GM21723 (cell line): ENCODE measurements at regions not wholly inside any gene's neighbourhood (a gene's known extent, or its start where the extent isn't known, plus 50 kb on each side); places are given as distances from the start of the nearest gene placed in this dataset.

Experiments
- ATAC-seq: cut with Tn5 transposase; IDR thresholded peaks from one replicate; pipeline ENCODE4 v1.9.1; 2021; ENCODE audit warnings: mild to moderate bottlenecking, moderate library complexity; ENCODE audit not compliant: unreplicated experiment

DNA sequence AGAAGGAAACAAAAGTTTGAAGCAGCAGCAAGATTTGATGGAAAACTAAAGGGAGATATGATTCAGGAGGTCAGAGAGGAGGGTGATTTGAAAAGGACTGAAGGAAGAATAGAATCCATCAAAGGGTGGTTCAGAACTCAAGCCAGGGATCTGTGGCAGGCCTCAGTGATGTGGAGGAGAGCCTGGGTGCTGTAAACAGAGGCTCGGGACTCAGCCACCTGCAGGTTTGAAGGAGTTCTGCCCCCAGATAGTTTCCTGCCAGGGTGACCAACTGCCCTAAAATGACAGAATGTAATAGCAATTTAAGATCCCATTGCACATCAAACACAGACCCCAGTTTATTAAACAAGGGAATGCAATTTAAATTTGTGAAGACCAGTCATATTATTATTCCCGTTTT, 204.0 kb upstream of the FAT1 start:
- ATAC-seq: no peak

DNA sequence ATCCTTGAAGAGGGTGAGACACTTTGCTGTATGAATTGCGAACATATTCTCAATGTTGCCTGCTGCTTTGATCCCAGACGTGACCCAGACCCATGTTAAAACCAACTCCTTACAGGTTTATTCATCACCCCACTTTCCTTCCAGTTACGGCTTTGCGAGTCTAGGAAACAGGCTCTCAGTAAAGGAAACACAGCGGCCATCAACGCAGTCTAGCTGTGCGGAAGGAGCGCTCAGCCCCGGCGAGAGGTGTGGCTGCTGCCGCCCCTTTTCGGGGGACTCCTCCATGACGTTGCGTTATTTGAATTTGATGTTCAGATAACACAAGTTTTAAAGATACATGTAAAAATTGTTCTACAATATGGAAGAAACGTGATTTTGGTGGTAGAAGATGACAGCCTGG, 206.4 kb upstream of the FAT1 start:
- ATAC-seq: no peak

DNA sequence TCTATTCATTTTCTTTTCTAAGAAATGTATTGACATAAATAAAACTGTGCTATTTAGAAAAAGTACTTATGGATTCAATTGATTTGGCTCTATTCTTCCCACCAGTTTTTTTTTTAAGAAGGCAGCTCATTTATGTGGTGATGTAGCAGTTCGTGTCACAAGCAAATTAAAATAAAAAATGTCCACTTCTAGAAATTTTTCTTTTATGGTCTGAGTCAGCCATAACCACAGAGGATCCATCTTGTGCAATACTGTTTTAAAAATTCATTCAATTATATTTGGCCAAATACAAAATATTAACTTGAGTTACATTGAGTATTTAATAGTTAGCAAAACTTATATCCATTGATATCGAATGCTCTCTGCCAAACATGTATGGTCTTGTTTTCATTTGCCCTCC, 207.9 kb upstream of the FAT1 start:
- no peak for ATAC-seq

DNA sequence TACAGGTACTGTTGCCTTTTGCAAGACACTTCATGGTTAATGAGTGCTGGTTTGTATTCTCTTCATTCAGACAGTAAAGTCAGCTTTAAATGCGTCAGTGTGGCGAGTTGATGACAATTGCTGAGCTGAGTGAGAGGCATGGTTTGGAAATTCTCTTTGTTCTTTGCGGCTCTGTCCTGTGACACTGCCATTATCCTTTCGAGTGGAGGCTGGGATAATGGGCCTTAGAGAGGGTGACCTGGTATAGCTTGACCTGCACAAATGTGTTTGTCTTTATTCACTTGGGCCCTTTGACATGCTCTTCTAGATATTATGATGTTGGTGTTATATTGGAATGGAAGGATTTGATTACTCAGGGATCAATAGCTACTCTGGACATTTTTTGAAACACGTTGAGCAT, 208.5 kb upstream of the FAT1 start:
- ATAC-seq: no peak

DNA sequence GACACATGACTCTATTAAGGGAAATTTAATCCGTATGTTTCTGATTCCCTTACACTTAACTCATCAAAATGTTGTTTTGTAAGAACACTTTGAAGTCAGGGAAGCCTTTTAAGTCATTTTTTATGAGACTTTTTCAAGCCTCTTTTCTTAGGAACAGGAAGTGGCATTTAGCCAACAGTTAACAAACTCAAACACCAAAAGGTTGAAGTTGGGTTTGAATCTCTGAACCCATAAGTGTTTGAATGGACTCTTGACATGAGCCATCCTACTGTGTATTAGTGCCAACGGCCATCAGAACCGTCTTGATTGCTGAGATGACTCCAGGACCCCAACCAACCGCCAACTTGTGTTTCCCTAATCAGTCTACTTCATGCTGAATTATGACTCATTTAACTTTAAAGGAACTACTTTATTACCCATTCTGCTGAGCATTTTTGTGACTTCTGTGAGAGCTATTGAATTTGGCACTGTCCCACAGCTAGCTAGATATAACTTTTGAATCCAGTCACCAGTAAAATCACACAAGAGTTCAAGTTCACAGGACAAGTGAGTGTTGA, 209.1 kb upstream of the FAT1 start:
- no peak for ATAC-seq

DNA sequence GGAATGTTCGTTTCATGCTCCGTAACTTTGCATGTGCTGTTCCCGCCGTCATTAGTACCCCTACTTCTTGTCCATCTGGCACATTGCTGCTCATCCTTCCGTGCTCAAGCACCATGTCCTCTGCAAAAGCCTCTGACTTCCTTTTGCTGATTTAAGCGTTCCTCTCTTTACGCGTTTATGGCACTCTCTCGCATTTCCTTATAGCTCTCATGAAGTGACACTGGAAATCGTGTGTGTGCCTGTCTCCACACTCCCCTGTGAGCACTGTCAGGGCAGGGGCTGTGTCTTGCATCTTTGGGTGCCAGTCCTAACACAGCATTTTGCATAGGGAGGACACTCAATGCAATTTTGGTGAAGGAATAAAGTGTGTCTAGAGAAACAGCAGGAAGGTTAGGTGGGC, 210.6 kb upstream of the FAT1 start:
- ATAC-seq: no peak

DNA sequence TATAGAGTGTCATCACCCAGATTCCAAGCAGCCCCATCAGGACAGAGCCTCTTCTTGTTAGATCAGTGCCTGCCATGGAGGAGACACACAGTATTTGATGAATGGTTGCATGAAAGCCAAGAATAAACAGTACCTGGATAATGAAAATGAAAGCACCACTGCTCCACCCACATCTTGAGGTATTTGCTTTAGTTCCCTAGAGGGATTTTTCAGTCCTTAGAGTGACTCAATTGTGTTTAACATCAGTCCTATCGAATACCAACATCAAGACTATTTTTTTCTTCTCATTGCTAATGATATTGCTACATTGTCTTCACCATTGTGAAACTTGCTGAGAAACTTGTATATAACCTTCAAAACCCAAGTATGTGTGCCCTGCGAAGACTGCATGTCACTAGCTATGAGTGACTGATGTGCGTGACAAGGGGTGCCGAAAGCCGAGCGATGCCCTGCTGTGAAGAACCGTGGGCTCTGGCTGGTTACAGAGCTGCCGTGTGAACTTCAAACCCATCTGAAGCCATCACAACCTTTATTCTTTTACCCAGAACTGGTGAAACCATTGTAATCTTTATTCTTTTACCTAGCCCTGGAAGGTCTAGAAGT, 211.3 kb upstream of the FAT1 start:
- ATAC-seq: no peak

DNA sequence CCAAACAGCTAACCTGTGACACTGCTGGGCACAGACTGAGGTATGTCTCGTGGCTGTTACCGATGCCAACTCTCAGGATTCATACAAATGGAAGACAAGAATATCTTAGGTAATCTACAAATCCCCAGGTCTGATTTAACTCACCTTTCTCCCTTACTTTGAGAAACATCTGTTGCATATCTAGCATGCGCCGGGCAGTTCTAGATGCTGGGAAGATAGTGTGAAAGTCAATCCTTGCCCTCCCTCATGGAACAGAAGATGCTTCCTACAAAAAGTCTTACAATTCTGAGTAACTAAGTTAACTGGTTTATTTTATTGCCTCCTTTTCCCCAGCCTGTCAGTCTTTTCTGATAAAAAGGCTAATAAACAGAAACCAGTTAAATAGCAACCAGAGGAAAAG, 212.2 kb upstream of the FAT1 start:
- no peak for ATAC-seq

DNA sequence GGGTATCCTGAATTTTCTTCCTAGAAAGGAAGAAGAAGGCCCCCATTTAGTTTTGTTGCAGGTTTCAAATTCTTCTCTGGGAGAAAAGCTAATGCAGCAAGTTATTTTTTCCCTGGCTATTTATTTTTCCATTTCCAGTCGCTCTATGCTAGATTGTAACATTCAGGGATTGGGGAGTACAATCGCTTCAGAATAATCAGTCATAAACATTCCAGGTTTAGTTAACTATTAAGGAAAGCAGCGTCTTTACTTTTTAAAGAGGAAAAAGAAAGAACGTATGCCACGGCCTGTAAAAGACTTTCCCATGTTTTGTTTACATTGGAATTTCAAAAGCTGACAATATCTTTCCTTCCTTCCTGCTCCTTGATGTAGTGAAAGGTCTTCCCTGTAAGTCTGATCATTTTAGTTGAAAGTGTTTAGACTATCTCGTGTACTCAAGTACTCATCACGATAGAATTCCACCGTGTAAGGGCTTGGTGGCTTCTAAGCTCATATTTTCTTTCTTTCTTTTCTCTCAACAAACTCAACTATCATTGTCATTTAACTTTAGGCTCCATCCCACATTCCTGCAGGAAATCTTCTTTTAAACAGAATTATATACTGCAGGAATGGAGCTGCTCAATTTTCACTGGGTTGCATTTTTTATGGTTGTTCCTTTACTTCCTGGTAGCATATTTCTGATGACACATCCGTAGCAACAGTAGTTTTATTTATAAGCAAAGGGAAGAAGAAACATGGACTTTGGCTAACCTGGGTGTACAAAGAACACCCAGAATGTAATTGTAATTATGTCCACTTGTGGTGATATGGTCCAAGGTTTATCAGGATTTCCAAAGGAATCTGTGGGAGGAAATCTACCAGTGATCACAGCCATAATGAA, 213.1 kb upstream of the FAT1 start:
- no peak for ATAC-seq

DNA sequence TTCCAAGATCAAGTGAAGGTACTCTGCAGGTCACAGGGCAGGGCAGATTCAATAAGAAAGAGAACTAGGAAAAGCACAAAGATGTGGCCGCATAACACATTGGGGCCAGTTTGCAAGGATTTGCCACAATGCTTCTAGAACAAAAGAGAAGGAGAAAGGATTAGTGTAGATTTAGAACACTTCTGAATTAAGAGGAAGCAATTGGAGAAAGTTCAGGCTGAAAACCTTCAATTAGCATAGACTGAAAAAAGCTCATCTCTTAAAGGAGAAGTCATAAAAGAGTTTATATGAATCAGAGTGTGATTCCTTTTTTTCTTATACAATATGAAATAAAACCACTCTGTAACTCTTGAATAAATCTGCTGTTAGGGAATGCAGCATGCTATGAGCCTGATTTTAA, 215.6 kb upstream of the FAT1 start:
- no peak for ATAC-seq

DNA sequence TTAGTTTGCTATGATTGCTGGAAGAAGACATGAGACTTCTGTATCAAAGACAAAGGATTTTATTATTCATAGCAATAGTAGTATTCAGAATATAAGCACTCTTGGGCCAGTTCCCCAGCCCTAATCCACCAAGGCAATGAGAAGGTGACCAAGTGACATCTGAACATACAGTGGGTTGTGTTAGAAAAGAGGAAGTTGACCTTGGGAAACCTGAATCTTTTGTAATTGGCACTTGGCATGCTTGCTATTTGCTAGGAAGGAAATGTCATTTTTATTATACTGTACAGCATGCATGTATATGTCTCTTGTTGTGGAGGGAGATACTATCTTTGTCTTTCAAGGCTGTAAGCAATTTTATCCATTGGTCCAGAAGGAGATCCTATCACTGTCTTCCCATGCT, 216.1 kb upstream of the FAT1 start:
- ATAC-seq: no peak

DNA sequence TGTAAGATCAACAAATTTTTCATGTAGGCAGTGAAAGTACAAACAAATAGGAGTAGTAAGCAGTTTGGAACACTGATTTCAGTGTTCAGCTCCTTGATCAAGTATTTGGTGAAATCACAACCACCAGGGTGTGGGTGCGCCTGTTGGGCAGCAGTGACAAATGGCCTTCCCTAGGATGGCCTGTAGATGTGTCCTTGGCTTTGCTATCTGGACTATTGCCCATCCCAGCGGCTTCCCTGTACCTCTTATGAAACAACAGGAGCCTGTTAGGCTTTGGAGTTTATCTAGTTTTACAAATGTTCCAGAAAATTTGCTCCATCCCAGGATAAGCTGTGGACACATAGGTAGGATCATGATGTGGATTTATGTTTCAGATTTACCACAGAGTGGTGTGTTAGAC, 216.8 kb upstream of the FAT1 start:
- no peak for ATAC-seq

DNA sequence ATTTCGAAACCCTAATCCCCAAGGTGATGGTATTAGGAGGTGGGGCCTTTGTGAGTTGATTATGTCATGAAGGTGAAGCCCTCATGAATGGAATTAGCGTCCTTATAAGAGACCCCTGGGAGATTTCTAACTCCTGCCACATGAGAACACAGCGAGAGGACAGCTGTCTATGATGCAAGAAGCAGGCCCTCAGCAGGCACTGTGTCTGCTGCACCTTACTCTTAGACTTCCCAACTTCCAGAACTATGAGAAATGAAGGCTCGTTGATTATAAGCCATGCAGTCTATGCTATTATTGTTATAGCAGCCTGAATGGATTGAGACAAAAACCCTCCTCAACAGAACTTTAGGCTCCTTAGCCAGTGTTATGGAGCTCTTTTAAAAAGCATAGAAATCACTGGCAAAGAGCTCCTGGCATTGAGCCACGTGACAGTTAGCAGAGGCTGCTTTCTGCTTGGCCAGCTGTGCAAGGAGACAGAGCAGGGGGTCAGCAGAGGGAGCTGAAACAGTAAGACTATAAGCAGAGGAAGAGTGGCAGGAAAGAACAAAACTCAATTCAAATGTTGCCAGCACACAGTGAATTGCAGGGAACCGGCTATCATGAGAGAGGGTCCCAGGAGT, 219.2 kb upstream of the FAT1 start:
- no peak for ATAC-seq

DNA sequence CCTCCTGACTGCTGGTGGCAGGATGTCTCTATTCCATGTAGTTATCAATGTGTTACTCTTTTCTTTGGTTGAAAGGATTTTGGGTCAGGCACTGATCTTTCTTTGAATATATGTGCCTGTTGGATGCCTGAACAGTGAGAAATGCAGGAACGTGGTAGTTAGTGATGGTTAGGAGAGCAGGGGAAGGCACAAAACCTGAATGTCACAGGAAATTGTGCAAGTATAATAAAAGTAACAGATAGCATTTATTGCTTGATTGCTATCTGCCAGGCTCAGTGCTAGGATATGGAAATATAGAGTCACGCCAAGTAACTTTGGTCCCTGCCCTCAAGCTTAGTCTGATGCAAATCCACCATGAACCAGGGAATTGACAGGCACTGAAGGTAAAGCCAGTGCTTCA, 219.8 kb upstream of the FAT1 start:
- ATAC-seq: no peak

DNA sequence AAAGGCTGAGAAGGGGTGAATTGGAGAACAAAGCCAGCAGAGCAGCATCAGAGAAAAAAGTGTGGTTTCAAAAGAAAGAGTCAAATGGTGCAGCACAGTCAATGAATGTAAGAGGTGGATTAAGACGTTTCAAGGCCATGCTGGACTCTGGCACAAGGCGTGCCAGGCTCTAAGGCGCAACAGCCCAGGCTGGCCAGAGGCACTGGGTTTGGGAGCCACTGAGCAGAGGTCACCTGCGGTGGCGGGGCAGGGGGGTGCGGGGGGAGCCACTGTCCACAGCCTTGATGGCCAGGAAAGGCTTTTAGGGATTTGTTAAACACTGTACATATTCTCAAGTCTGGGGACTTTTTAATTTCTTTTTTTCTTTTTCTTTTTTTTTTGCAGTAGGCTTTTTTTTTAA, 222.5 kb upstream of the FAT1 start:
- no peak for ATAC-seq

DNA sequence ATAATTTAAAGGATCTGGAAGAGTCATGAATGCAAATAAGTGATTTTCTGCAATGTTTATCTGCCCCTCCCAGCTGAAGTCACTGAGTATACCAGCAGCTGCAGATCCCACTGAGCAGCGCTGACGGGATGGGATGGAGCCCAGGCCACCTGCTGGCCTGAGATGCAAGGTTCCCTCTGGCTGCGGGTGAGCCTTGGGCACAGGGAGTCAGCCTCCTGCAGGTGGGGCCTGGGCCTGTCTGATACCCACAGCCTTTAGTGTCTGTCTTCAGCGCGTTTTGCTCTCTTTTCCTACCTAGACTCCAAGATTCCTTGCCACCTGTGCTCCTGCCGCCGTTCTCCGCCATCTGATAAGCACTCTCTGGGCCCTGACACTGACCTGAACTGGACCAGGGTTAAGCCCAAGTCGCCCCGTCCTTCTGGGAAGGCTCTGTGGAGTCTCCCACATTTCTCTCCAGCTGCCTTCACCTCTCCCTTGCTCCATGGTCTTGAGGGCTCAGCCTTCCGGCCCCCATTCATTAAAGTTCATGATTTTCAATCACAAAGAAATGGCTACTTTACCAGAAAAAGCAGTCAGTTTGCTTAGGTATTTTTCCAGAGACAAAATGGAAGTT, 223.1 kb upstream of the FAT1 start:
- ATAC-seq: no peak

DNA sequence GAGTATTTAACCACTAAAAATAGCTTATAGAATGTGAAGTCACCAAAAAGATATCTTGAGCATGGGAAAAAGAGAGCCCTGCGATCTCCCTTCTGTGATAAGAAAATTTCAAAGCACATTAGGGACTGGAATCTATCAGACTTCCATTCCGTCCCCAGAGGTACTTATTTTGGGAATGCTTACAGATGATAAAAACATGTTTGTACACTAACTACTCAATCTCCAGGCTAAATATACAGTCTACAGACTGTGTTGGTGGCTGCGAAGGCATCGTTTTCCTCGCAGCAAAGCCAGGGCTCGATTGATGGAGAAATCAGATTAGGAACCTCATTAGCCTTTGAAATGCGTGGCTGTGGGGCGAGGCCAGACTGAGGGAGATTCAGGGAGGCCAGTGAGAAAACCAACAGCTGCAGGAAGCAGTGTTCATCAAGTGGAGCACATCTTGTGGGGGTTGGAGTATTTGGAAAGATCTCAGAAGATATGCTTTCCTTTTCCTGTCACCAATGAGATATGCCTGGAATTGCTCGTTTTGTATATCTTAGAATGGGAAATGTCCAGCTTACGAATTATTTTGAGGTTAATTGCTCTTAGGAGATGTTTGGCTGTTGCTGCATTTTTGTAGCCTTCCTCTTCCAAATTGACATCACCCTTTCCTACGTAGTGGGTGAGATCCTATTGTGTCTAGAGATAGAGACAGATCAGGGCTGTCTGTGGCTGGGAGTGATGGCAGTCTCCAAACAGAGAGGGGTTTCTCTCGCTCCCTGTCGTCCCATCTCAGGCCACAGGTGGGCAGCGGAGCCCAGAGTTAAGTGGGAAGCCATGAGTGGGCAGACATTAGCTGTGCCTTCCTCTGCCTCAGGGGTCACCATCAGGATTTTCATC, 224.9 kb upstream of the FAT1 start:
- no peak for ATAC-seq

DNA sequence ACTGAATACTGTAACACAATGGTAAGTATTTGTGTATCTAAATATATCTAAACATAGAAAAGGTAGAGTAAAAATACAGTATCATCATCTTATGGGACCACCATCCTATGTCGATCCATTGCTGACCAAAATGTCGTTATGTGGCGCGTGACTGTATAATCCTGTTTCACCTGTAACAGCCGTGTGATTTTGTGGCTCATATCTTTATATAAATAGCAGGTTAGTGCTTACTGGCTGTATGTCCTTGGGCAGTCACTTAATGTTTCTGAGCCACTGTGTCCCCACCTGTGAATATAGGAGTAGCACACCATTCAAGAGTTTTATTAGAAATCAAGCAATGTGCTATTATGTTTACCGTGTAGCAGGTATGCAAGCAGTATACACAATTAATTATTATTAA, 226.2 kb upstream of the FAT1 start:
- no peak for ATAC-seq

DNA sequence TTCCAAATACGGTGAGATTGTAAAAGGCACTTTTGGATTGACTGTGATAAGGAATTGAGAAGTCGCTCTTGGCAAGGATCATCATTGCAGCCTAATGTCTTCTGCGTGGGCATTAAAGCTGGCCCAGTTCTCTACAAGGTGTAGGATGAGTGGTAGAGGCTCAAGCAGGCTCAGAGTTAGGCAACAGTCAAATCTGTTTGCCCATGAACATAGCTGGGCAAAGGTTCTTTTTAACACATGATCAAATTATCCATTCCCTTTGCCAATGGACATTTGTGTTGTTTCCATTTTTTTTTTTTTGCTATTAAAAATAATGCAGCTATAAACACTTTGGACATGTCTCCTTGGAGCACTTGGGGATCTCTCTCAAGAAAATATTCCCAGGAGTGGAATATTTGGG, 229.1 kb upstream of the FAT1 start:
- ATAC-seq: no peak

DNA sequence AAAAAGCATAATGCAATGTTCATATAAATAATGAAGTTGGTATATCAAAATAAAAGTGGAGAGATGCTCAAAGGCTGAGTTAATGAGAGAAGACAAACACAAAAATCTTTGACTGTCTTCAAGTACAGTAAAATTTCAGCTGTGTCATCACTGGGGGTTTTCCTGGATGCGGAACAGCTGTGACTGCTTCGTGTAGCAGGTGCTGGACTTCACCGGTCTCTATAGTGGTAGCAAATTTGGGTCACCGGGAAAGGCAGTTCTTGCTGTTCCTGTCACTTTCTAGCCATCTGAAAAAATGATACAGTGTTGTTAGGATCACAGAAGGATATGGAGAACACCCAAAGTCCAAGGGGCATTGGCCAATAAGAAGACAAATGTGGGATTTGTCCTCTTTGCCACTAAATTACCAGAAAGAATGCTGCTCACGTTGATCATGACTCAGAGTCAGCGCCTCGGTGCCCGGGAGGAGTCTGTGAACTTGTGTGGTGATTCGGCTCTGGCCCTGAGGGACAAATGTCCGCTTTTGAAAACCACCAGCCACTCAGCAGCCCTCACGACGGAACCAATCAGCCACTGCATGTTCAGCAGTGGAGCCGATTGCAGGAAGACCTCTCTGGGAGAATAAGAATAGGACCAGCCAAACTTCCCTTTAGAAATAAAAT, 230.1 kb upstream of the FAT1 start:
- ATAC-seq: no peak
